Nephron (organoid): ENCODE measurements at regions not wholly inside any gene's neighbourhood (a gene's known extent, or its start where the extent isn't known, plus 50 kb on each side); places are given as distances from the start of the nearest gene placed in this dataset.
"Not testable (repeated sequence)": the region's sequence is repeated elsewhere in the genome, so short reads cannot be mapped to it uniquely, and the experiment has no call there.

Source experiments
- H3K27ac Mint-ChIP-seq, 3 experiments: 2 replicates each; pipeline ENCODE4 v1.8.0; 2020; ENCODE audit warnings: mixed read lengths in 3 of 3, mild to moderate bottlenecking in 2 of 3, moderate library complexity in 1 of 3
- H3K27me3 Mint-ChIP-seq: 2 replicates; pipeline ENCODE4 v1.8.0; 2021; ENCODE audit warnings: low read depth, mild to moderate bottlenecking, moderate library complexity, mixed read lengths
- H3K36me3 Mint-ChIP-seq: 2 replicates; pipeline ENCODE4 v1.8.0; 2020; ENCODE audit warnings: low read depth, mixed read lengths
- H3K4me1 Mint-ChIP-seq: 2 replicates; pipeline ENCODE4 v1.8.0; 2020; ENCODE audit warnings: mixed read lengths
- H3K4me3 Mint-ChIP-seq, 3 experiments: 2 replicates each; pipeline ENCODE4 v1.8.0; 2020; ENCODE audit warnings: mild to moderate bottlenecking in 3 of 3, mixed read lengths in 3 of 3, moderate library complexity in 2 of 3
- H3K9me3 Mint-ChIP-seq: 2 replicates; pipeline ENCODE4 v1.8.0; 2020; ENCODE audit warnings: mixed read lengths
- CTCF ChIP-seq, 3 experiments: fragments of 200-600 bp; sonication (generic); IDR thresholded peaks; one replicate each; pipeline ENCODE4 v1.5.0; 2021; ENCODE audit warnings: antibody characterized with exemption in 3 of 3; ENCODE audit not compliant: unreplicated experiment in 3 of 3

GRCh38 chr11:129711760-129712159 is 103.9 kb upstream of the TMEM45B start:
- TF ChIP-seq CTCF (IDR thresholded peaks at IDR 0.05; ENCODE audit: unreplicated experiment in 3 of 3): no peak
- Mint-ChIP-seq H3K4me1 (no peaks in the 10 kb centered on the region), H3K27ac (no peak overlapping the region), H3K4me3 (no peak overlapping the region), H3K27me3 (no peaks in the 10 kb centered on the region), H3K36me3 (no peaks in the 10 kb centered on the region), H3K9me3 (peaks cover 26% of the 10 kb centered on the region)

GRCh38 chr11:129712486-129713240 is 103.0 kb upstream of the TMEM45B start:
- not testable (repeated sequence) for H3K4me1 Mint-ChIP-seq, H3K36me3 Mint-ChIP-seq, H3K27ac Mint-ChIP-seq, H3K4me3 Mint-ChIP-seq, H3K27me3 Mint-ChIP-seq
- peaks cover 26% of the 10 kb centered on the region for H3K9me3 Mint-ChIP-seq

GRCh38 chr11:129719037-129719436 is 96.6 kb upstream of the TMEM45B start:
- Mint-ChIP-seq H3K36me3 (no peaks in the 10 kb centered on the region), H3K27me3 (peaks cover 7% of the 10 kb centered on the region), H3K4me1 (peaks cover 5% of the 10 kb centered on the region), H3K4me3 (no peak overlapping the region), H3K9me3 (peaks cover 12% of the 10 kb centered on the region), H3K27ac (no peak overlapping the region)
- no peak for TF ChIP-seq CTCF (IDR thresholded peaks at IDR 0.05; ENCODE audit: unreplicated experiment in 3 of 3)

- Mint-ChIP-seq H3K4me1 (peaks cover 9% of the 10 kb centered on the region), H3K36me3 (no peaks in the 10 kb centered on the region), H3K27ac (no peak overlapping the region), H3K4me3 (no peak overlapping the region), H3K27me3 (peaks cover 12% of the 10 kb centered on the region), H3K9me3 (peaks cover 10% of the 10 kb centered on the region)
- TF ChIP-seq CTCF (IDR thresholded peaks at IDR 0.05; ENCODE audit: unreplicated experiment in 3 of 3): no peak
Measured at GRCh38 chr11:129720156-129720555, 95.5 kb upstream of the TMEM45B start.

GRCh38 chr11:129720994-129721393 is 94.7 kb upstream of the TMEM45B start:
- Mint-ChIP-seq H3K27me3 (peaks cover 12% of the 10 kb centered on the region), H3K9me3 (peaks cover 5% of the 10 kb centered on the region), H3K4me1 (peaks cover 9% of the 10 kb centered on the region), H3K36me3 (no peaks in the 10 kb centered on the region), H3K4me3 (no peak overlapping the region), H3K27ac (no peak overlapping the region)
- no peak for TF ChIP-seq CTCF (IDR thresholded peaks at IDR 0.05; ENCODE audit: unreplicated experiment in 3 of 3)

- Mint-ChIP-seq H3K27me3 (peaks cover 12% of the 10 kb centered on the region), H3K4me1 (peaks cover 9% of the 10 kb centered on the region), H3K36me3 (no peaks in the 10 kb centered on the region), H3K9me3 (no peaks in the 10 kb centered on the region), H3K27ac (no peak overlapping the region), H3K4me3 (no peak overlapping the region)
- no peak for TF ChIP-seq CTCF (IDR thresholded peaks at IDR 0.05; ENCODE audit: unreplicated experiment in 3 of 3)
Measured at GRCh38 chr11:129721685-129722084, 94.0 kb upstream of the TMEM45B start.
